GM12892 (cell line): ENCODE measurements at regions not wholly inside any gene's neighbourhood (a gene's known extent, or its start where the extent isn't known, plus 50 kb on each side); places are given as distances from the start of the nearest gene placed in this dataset.

Experiments
- DNase-seq: peaks from one replicate; pipeline ENCODE4 v3.0.0; 2011; ENCODE audit not compliant: insufficient read length
- FAIRE-seq: peaks from 2 replicates; lab custom pipeline; 2011; peaks lifted over from hg19 to GRCh38; lab: Jason Lieb, UNC
- POLR2A ChIP-seq: IDR thresholded peaks from 2 replicates; pipeline ENCODE4 v1.6.1; 2011; ENCODE audit warnings: low read depth, low read length, control low read depth
- POLR2AphosphoS5 ChIP-seq: IDR thresholded peaks from 2 replicates; pipeline ENCODE4 v1.6.1; 2011; ENCODE audit warnings: low read depth, low read length, control low read depth
- TAF1 ChIP-seq: IDR thresholded peaks from 2 replicates; pipeline ENCODE4 v1.6.1; 2011; ENCODE audit warnings: low read depth, mild to moderate bottlenecking, control low read depth, low read length, borderline replicate concordance

- TF ChIP-seq POLR2AphosphoS5: no peak
- no peak for TF ChIP-seq TAF1
- no peak for TF ChIP-seq POLR2A
- DNase-seq: no peak
- FAIRE-seq: no peak
Measured at GRCh38 chr4:11299836-11300235, 128.9 kb downstream of the HS3ST1 start.

GRCh38 chr4:11299016-11299415, 129.7 kb downstream of the HS3ST1 start:
- DNase-seq (no peak), FAIRE-seq (no peak)
- no peak for TF ChIP-seq TAF1

GRCh38 chr4:11298451-11298850, 130.2 kb downstream of the HS3ST1 start:
- FAIRE-seq: no peak
- TF ChIP-seq TAF1 (no peak), POLR2A (no peak), POLR2AphosphoS5 (no peak)
- no peak for DNase-seq

GRCh38 chr4:11297627-11298026, 131.1 kb downstream of the HS3ST1 start:
- FAIRE-seq: no peak
- TF ChIP-seq TAF1 (no peak), POLR2A (no peak), POLR2AphosphoS5 (no peak)

GRCh38 chr4:11297201-11297600, 131.5 kb downstream of the HS3ST1 start:
- TF ChIP-seq TAF1: no peak
- no peak for TF ChIP-seq POLR2A
- no peak for TF ChIP-seq POLR2AphosphoS5
- FAIRE-seq (no peak), DNase-seq (no peak)

More at GRCh38 chr4:11297627-11298026, 131.1 kb downstream of the HS3ST1 start:
- DNase-seq: no peak

GRCh38 chr4:11293866-11294265, 134.8 kb downstream of the HS3ST1 start:
- TF ChIP-seq TAF1 (no peak), POLR2AphosphoS5 (no peak), POLR2A (no peak)
- DNase-seq (no peak), FAIRE-seq (no peak)

GRCh38 chr4:11287055-11287454, 141.6 kb downstream of the HS3ST1 start:
- DNase-seq (no peak), FAIRE-seq (no peak)
- no peak for TF ChIP-seq TAF1
- TF ChIP-seq POLR2A: no peak
- TF ChIP-seq POLR2AphosphoS5: no peak

- no peak for DNase-seq
- no peak for FAIRE-seq
Measured at GRCh38 chr4:11286533-11286932, 142.2 kb downstream of the HS3ST1 start.

GRCh38 chr4:11281720-11282119, 147.0 kb downstream of the HS3ST1 start:
- DNase-seq: no peak
- FAIRE-seq: no peak
- TF ChIP-seq TAF1 (no peak), POLR2AphosphoS5 (no peak), POLR2A (no peak)

More at GRCh38 chr4:11286533-11286932, 142.2 kb downstream of the HS3ST1 start:
- TF ChIP-seq POLR2A (no peak), POLR2AphosphoS5 (no peak), TAF1 (no peak)

- no peak for TF ChIP-seq TAF1
- no peak for TF ChIP-seq POLR2A
- no peak for TF ChIP-seq POLR2AphosphoS5
- FAIRE-seq (no peak), DNase-seq (no peak)
Measured at GRCh38 chr4:11271263-11271662, 157.4 kb downstream of the HS3ST1 start.

- TF ChIP-seq POLR2AphosphoS5 (no peak), POLR2A (no peak), TAF1 (no peak)
- no peak for FAIRE-seq
- no peak for DNase-seq
Measured at GRCh38 chr4:11268149-11268548, 160.5 kb downstream of the HS3ST1 start.

GRCh38 chr4:11264841-11265240, 163.9 kb downstream of the HS3ST1 start:
- no peak for FAIRE-seq

More at GRCh38 chr4:11264841-11265240, 163.9 kb downstream of the HS3ST1 start:
- no peak for DNase-seq
- TF ChIP-seq POLR2A (no peak), POLR2AphosphoS5 (no peak), TAF1 (no peak)
